Heart left ventricle (tissue), 16 donors: ENCODE measurements at regions not wholly inside any gene's neighbourhood (a gene's known extent, or its start where the extent isn't known, plus 50 kb on each side); places are given as distances from the start of the nearest gene placed in this dataset.

Experiments used
- ATAC-seq, 4 donors: fragments of 200-7000 bp; cut with Tn5 transposase; one replicate each; pipeline ENCODE4 v1.9.1; 2020 to 2022; ENCODE audit warnings: moderate library complexity in 4 of 4, mild to moderate bottlenecking in 3 of 4, moderate number of reproducible peaks in 1 of 4
- DNase-seq, 5 donors: peaks; one replicate each; pipeline ENCODE4 v3.0.0-alpha.2; 2020
- H3K27ac ChIP-seq, 12 donors: fragments of 200-600 bp; sonication (generic) in 4 of 12; one replicate each; pipeline versions ENCODE4 v1.5.0 to v1.8.0; 2016 to 2022; ENCODE audit warnings: mild to moderate bottlenecking in 2 of 12
- H3K27me3 ChIP-seq, 9 donors: fragments of 200-600 bp; sonication (generic) in 2 of 9; one replicate each; pipeline versions ENCODE4 v1.5.1 to v1.8.0; 2016 to 2022; ENCODE audit warnings: mild to moderate bottlenecking in 3 of 9
- H3K36me3 ChIP-seq, 9 donors: fragments of 200-600 bp; sonication (generic) in 2 of 9; one replicate each; pipeline versions ENCODE4 v1.5.0 to v1.8.0; 2018 to 2022; ENCODE audit warnings: mild to moderate bottlenecking in 2 of 9
- H3K4me1 ChIP-seq, 12 donors: fragments of 200-600 bp; sonication (generic) in 4 of 12; one replicate each; pipeline versions ENCODE4 v1.5.0 to v1.8.0; 2016 to 2022; ENCODE audit warnings: mild to moderate bottlenecking in 3 of 12
- H3K4me3 ChIP-seq, 12 donors: fragments of 200-600 bp; sonication (generic) in 4 of 12; one replicate each; pipeline versions ENCODE4 v1.5.0 to v1.8.0; 2017 to 2022; ENCODE audit warnings: mild to moderate bottlenecking in 9 of 12, moderate library complexity in 4 of 12
- H3K9me3 ChIP-seq, 12 donors: fragments of 200-600 bp; sonication (generic) in 4 of 12; one replicate each; pipeline versions ENCODE4 v1.5.0 to v1.8.0; 2016 to 2022; ENCODE audit warnings: mild to moderate bottlenecking in 1 of 12
- CTCF ChIP-seq, 12 donors: fragments of 200-600 bp; sonication (generic) in 4 of 12; IDR thresholded peaks; one replicate each; pipeline versions ENCODE4 v1.5.0 to v1.8.0; 2018 to 2022; ENCODE audit warnings: antibody characterized with exemption in 12 of 12, mild to moderate bottlenecking in 5 of 12
- POLR2A ChIP-seq, 2 donors: fragments of 450-650 bp; IDR thresholded peaks; one replicate each; pipeline ENCODE4 v1.6.1; 2017; ENCODE audit warnings: antibody characterized with exemption in 2 of 2, mild to moderate bottlenecking in 2 of 2, moderate library complexity in 2 of 2
- WGBS, 4 donors: extraction: QIAGEN DNeasy Blood & Tissue Kit in 2 of 4; methylation state at CpG; one replicate each; pipeline versions ENCODE4 v1.1.5 to v1.1.7; 2013 to 2018; 5-methylcytosine and 5-hydroxymethylcytosine counted together
- intact Hi-C, 10 donors: fragments of 100-400 bp; cut with DNase I; formaldehyde crosslinking; loops; one replicate each; pipeline versions ENCODE4 v1.11.1 to v1.14.2; 2022
- donor health status: ischemic (EF 13 %, LVEDD 7.1; RV severe dilation, severe dysfunction).
- donor health status: healthy with polysubstance abuse.
- donor health status: DM: no; HTN: yes; CAD: no.
- donor health status: DM: no; HTN: no; CAD: no.
- donor health status: ischemic (EF 25% LVEDD 6.9; RV normal size, moderate dysfunction).
- donor health status: ischemic (EF 25% LVEDD 5.7; RV mildly dilated, moderate dysfunction).
- donor health status: healthy.
- donor health status: DM: yes; HTN: yes; CAD: no.
- donor health status: ischemic (EF 35%, LVEDD 5.7; RV mildly dilated, moderate dysfunction).
- donor health status: nonischemic (EF 11% LVEDD 7.7; RV severe dilation, severe dysfunction).
- donor health status: DM: yes; HTN: yes; CAD: no.
- donor health status: PGD.
- donor health status: ischemic (EF 29% LVEDD 5.4; RV normal size, mild dysfunction).
- donor health status: nonischemic (EF 23%, LVEDD 6.1; RV moderate dilation, normal function).

- TF ChIP-seq POLR2A (IDR thresholded peaks at IDR 0.05) (no peak), CTCF (IDR thresholded peaks at IDR 0.05) (no peak)
- Histone ChIP-seq H3K4me3 (no peak overlapping the region), H3K27ac (no peak overlapping the region), H3K4me1 (no peaks in the 10 kb centered on the region), H3K36me3 (no peaks in the 10 kb centered on the region), H3K27me3 (no peaks in the 10 kb centered on the region), H3K9me3 (peaks cover 0 to under 1% (median 0%) of the 10 kb centered on the region in 12 donors)
- no peak for DNase-seq
- intact Hi-C loops, result no loop called here
- ATAC-seq, result no peak
- 60 to 73% (median 65%) methylated on average over 3 of the region's 3 CpGs for WGBS, 4 donors
Observed at GRCh38 chr3:176401211-176401610, 796.1 kb downstream of the TBL1XR1 start.

GRCh38 chr3:176399193-176399592, 798.1 kb downstream of the TBL1XR1 start:
- intact Hi-C loops, result no loop called here
- Histone ChIP-seq H3K36me3 (no peaks in the 10 kb centered on the region), H3K4me1 (no peaks in the 10 kb centered on the region), H3K27ac (no peak overlapping the region), H3K27me3 (no peaks in the 10 kb centered on the region), H3K4me3 (no peak overlapping the region), H3K9me3 (peaks cover 0 to 8% (median 0%) of the 10 kb centered on the region in 12 donors)
- TF ChIP-seq POLR2A (IDR thresholded peaks at IDR 0.05) (no peak), CTCF (IDR thresholded peaks at IDR 0.05) (no peak)
- WGBS, 4 donors, result 47 to 70% (median 60%) methylated on average over 2 of the region's 2 CpGs
- ATAC-seq (no peak), DNase-seq (no peak)

- no peaks in the 10 kb centered on the region for H3K36me3 ChIP-seq
- TF ChIP-seq CTCF (IDR thresholded peaks at IDR 0.05) (no peak), POLR2A (IDR thresholded peaks at IDR 0.05) (no peak)
- no peaks in the 10 kb centered on the region for H3K27me3 ChIP-seq
- peaks cover 0 to 16% (median 0%) of the 10 kb centered on the region in 12 donors for H3K9me3 ChIP-seq
- intact Hi-C loops, result no loop called here
- H3K4me3 ChIP-seq, result no peak overlapping the region
- ATAC-seq (no peak), DNase-seq (no peak)
- H3K27ac ChIP-seq, result no peak overlapping the region
- 92 to 97% (median 94%) methylated on average over 2 of the region's 2 CpGs for WGBS, 4 donors
- no peaks in the 10 kb centered on the region for H3K4me1 ChIP-seq
Observed at GRCh38 chr3:176395240-176395639, 802.0 kb downstream of the TBL1XR1 start.

- intact Hi-C loops, result no loop called here
- 53 to 67% (median 58%) methylated on average over 2 of the region's 2 CpGs for WGBS, 4 donors
- no peaks in the 10 kb centered on the region for H3K36me3 ChIP-seq
- no peaks in the 10 kb centered on the region for H3K9me3 ChIP-seq
- H3K4me1 ChIP-seq, result no peaks in the 10 kb centered on the region
- no peak for TF ChIP-seq POLR2A (IDR thresholded peaks at IDR 0.05)
- TF ChIP-seq CTCF (IDR thresholded peaks at IDR 0.05), result no peak
- H3K4me3 ChIP-seq, result no peak overlapping the region
- H3K27me3 ChIP-seq, result no peaks in the 10 kb centered on the region
- no peak overlapping the region for H3K27ac ChIP-seq
- no peak for ATAC-seq
- no peak for DNase-seq
Observed at GRCh38 chr3:176378789-176379188, 818.5 kb downstream of the TBL1XR1 start.
